ENCODE measurements at regions not wholly inside any gene's neighbourhood (a gene's known extent, or its start where the extent isn't known, plus 50 kb on each side); places are given as distances from the start of the nearest gene placed in this dataset.

- peak; percentile 26 for DNase-seq (ENCODE audit: low read depth)
Measured at GRCh38 chr15:38647683-38648082, 83.1 kb upstream of the RASGRP1 start.

- DNase-seq (ENCODE audit: low read depth), result no peak
Measured at GRCh38 chr15:38648121-38648843, 83.7 kb upstream of the RASGRP1 start.

- no peak for DNase-seq (ENCODE audit: low read depth)
Measured at GRCh38 chr15:38650384-38650783, 85.8 kb upstream of the RASGRP1 start.

GRCh38 chr15:38650936-38651327, 86.3 kb upstream of the RASGRP1 start:
- DNase-seq (ENCODE audit: low read depth), result no peak

DNA sequence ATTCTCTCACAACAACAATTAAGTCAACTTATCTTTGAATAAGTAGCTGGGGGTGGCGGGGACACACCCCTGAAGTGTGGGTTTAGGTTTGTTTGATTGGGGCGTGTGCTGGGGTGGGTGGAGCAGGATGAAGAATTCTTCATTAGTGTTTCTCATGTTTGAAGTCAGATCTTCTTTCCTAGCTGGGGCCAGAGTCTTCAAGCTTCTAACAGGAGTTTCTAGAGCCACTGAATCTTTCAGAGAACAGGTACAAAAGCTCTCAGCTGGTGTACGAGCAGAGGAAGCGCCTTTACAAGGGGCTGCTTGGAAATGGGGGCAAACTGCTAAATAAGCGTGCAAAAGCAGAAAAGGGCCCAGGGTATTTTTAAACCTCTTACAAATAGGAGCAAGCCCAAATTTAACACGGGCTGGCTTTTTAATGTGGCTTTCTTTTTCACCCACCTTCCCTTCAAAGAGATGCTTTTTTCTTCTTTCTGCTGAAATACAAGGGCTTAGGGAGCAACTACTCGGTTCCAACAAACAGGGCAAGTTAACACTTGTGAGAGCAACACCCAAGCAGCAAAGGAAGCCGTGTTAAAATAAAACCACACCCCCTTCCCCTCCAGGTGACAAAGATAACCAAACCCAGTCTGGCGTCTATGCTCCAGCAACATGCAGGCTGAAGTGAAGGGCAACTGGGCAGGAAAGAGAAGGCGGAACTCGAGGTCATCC, 86.9 kb upstream of the RASGRP1 start:
- no peak for DNase-seq (ENCODE audit: low read depth)

- DNase-seq (ENCODE audit: low read depth), result no peak
Measured at GRCh38 chr15:38652183-38652794, 87.7 kb upstream of the RASGRP1 start.

GRCh38 chr15:38652998-38653397, 88.4 kb upstream of the RASGRP1 start:
- DNase-seq (ENCODE audit: low read depth), result no peak

DNA sequence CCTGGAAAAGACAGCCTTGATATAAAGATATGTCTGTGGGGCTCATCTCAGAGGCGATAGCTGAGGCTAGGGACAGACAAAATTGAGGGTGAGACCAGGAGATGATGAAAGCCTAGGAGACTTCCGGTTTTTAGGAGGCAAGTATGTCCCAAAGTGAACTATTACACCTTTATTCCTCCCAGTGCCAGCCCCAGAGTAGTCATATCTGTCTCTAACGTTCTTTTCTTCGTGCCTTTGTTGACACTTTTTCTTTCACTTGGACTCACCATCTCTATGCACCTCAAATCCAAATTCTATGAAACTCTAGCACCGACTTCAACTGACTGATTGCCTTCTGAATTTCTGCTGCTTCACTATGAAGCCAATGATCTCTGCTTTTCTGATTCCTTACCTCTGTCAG, 93.8 kb upstream of the RASGRP1 start:
- no peak for DNase-seq (ENCODE audit: low read depth)

DNA sequence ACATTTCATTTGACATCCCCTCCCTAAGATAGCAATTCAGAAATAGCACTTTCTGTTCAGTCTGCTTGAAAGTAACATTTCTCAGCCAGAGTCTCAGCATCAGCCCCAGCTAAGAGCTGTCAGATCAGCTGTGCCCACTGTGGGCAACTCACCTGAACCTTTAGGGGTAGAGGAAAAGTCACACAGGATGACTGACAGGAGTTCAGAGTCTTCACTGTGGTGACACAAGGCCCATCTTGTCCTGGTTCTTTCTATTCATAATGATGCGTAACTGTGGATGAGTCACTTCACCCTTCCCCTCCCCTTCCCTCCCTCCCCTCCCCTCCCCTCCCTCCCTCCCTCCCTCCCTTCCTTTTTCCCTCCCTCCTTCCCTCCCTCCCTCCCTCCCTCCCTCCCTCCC, 96.1 kb upstream of the RASGRP1 start:
- DNase-seq (ENCODE audit: low read depth), result peak; percentile 16

GRCh38 chr15:38662033-38662802, 97.6 kb upstream of the RASGRP1 start:
- no peak for DNase-seq (ENCODE audit: low read depth)

DNA sequence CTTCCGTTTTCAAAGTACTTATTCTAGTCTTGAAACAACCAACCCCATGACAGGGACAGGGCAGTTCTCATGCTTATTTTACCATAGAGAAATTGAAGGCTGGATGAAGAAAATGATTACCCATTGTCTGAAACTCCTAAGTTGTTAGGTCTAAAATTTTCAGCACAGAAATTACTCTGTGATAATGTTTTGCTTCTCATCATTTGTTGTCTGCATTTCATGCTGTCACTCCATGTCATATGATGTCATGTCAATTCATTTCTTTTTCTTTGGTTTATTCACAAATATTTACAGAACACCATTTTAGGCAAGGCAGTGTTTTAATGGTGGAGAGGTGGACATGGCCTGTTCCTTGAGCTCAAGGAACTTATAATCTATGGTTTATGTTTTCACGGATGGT, 98.2 kb upstream of the RASGRP1 start:
- DNase-seq (ENCODE audit: low read depth), result no peak

DNA sequence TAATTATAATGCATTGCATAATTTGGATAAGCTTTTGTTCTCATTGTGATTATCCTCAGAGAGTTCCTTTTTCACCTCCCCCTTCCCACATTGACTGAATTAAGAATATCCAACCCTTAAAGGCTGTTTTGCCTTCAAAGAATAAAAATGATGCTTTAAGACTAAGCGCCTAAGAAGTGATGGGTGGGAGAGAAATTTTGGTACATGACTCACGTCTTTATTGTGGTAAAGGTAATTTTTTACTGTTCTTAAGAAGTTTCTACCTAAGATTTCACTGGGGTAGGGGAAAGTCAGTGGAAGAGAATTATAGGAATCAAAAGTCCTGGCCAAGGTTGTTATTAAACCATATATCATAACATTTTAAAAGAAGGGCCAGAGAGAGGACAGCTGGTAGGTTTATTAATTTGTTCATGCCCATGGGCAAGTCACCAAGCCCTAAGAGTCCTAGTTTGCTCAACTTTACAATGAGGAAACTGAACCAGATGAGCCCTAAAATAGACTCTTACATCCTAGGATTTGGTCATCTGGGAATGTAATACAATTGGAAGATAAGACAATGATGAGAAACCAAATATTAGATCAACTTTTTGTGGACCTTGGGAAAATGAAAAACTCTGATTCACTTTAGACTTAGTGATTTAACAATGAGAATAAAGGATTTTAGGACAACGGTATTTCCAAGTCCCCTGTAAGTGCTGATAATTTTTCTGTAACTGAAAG, 101.1 kb upstream of the RASGRP1 start:
- DNase-seq (ENCODE audit: low read depth), result no peak

GRCh38 chr15:38666865-38667510, 102.4 kb upstream of the RASGRP1 start:
- DNase-seq (ENCODE audit: low read depth), result no peak

DNA sequence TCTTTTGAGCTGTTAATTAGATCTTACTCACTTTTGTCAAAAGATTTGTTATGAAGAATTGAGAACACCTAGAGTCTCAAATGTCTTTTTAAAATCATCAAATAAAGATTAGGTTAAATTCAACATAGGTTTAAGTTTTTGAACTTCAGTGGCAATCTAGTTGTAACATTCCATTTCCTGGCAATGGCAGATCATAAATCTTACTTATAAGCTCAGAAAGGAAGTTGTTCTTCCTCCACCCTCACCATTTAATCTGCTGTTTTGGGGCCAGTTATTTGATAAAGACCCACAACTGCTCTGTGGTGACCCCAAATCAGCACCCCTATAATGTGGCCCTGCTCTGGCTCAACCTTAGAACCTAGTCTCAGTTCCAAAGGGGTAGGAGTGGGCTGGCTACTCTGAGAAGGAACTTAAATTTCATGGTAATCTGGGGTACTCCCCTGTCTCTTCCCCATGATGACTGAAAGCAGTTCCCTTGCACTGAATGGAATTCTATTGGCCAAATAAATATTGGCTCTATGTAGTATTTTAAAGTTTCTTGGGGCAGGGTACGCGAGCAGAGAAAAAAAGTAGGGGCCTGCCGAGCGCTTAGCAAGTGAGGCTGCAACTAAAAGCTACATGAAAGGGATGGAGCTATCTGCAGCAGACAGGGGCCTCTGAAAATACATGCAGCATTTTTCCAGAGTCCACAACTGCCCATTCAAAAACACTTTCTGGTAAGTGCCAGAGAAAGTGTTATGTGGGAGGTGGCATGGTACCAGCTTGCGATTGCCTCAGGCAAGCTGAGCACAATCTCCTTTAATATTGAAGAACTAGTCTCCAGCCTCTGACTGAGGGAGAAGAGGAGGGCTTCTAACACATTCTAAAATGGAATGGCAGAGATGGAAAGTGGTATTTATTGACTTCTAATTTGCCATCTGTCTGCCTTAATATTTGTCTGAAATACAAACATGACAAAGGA, 103.6 kb upstream of the RASGRP1 start:
- no peak for DNase-seq (ENCODE audit: low read depth)

GRCh38 chr15:38668898-38669391, 104.3 kb upstream of the RASGRP1 start:
- no peak for DNase-seq (ENCODE audit: low read depth)

DNA sequence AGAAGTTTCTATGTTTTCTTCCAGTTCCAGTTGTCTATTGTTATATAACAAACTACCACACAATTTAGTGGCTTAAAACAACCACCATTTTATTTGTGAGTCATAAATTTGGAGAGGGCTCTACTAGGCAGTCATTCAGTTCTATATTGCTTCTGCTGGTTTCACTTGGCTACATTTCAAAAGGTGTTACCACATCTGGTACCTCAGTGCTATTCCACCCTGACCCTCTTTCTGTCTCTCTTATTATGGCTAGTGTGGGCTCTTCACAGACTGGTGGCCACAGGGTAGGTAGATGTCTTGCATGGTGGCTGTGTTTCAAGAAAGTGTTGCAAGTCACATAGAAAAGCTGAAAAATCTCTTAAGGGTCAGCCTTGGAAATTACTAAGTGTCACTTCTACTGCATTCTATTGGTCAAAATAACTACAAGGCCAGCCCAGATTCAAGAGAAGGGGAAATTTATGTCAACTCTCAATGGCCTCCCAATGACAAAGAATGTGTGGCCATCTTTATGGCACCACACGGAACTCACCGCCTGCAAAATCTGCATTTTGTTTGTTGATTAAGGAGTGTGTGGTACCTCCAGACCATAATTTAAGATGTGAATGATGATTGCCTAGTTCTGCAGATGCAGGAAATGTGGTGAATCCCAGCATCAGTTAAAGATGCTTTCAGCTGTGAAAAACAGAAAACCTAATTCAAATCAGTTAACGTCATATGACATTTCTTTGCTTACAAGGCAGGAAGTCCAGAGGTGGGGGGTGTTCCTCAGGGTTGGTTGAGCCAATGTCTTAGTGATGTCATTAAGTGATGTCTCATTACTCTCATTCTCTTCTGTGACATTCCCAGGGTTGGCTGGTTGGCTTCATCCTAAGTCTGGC, 105.8 kb upstream of the RASGRP1 start:
- DNase-seq (ENCODE audit: low read depth), result no peak

GRCh38 chr15:38671006-38671387, 106.4 kb upstream of the RASGRP1 start:
- no peak for DNase-seq (ENCODE audit: low read depth)

DNA sequence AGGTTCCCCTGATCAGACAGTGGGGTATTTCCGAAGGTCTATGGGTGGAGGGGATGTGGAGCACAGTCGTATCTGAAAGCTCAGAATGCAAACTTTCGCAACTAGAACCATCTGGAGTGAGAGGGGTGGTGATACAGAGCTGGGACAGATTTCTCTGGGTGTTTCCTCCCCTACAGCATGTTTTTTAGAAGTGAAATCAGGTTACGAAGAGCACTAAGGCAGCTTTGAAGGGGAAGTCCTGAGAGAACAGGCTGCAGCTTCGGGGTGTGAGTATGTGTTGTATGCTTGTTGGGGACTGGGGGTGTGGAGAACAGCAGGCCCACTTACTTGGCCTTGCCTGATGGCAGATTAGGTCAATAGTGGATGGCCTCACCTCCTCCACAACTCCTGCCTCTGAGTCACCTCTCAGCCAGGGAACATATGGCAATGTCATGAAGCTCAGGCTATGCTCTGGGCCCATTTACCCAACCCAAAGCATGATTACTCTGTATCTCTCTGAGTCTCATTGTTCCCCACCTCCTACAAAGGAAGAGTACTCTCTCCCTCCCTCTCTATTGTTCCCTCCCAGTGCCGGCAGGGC, 107.2 kb upstream of the RASGRP1 start:
- no peak for DNase-seq (ENCODE audit: low read depth)

All from M059J (cell line).